ENCODE measurements at regions not wholly inside any gene's neighbourhood (a gene's known extent, or its start where the extent isn't known, plus 50 kb on each side); places are given as distances from the start of the nearest gene placed in this dataset.

DNA sequence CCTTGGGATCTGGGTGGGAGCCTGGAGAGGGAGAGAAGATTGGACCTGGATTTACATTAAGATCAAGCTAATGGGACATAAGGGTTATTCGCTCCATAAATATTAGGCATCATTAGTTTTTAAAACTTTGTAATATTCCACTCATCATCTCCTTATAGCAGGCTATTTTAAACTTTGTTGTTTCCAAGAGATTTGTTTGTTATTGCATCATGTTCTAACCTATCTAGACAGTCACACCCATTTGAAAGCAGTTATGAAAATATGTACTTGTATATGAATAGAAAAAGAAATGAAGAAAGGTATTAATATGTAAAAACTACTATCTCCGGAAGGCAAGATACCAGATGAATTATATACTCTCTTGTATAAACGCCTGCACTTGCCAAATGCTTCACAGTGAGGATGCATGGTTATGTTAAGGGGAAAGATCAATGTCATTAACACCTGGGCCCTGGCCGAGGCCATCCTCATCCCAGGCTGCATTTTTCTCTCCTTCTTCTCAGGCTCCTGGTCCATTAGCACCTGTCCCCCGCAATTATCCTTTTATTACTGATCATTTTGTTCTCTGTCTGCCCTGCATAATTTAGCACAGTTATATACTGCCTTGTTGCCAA is 468.2 kb downstream of the MATN1 start:
- Histone ChIP-seq H3K4me3 (ENCODE audit: low read length) (no peak overlapping the region), H3K36me3 (ENCODE audit: control insufficient read depth, low read depth, low read length) (no peaks in the 10 kb centered on the region), H3K27me3 (ENCODE audit: control insufficient read depth, insufficient read depth, low read length) (no peaks in the 10 kb centered on the region), H3K9me3 (ENCODE audit: control insufficient read depth, low read depth, low read length) (no peaks in the 10 kb centered on the region), H3K9ac (ENCODE audit: low read length) (no peak overlapping the region), H3K4me1 (ENCODE audit: control insufficient read depth, low read depth, low read length) (peaks cover 10% of the 10 kb centered on the region), H3K27ac (ENCODE audit: low read length) (no peak overlapping the region)

DNA sequence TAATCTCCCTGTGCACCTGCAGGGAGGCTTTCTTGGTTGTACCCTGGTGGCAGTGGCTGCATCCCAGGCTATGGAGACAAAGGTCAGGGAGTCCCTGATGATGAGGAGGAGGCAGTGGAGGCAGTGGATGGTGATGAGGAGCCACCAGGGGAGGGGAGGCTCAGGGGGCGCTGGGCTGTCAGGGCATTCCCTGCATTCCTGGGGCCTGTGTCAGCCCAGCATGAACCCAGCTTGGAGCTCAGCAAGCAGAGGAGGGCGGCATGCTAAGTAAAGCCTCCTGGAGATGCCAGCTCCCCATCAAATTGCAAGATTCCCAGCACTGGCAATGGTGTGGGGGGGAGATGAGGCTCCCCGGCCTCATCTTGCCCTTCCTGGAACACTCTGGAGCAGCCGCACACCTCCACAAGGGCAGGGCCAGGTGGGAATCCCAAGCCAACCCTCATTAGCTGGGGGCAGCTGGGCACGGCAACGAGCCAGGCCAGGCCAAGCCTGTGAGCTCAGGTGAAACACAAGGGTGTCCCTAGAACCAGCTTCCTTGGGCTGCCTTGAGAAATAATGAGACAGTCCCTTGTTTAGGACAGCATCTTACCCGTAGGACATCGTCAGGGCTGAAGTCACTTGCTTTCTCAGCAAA is 469.5 kb downstream of the MATN1 start:
- H3K27me3 ChIP-seq (ENCODE audit: control insufficient read depth, insufficient read depth, low read length): peaks cover 1% of the 10 kb centered on the region
- no peaks in the 10 kb centered on the region for H3K9me3 ChIP-seq (ENCODE audit: control insufficient read depth, low read depth, low read length)
- H3K36me3 ChIP-seq (ENCODE audit: control insufficient read depth, low read depth, low read length): no peaks in the 10 kb centered on the region

DNA sequence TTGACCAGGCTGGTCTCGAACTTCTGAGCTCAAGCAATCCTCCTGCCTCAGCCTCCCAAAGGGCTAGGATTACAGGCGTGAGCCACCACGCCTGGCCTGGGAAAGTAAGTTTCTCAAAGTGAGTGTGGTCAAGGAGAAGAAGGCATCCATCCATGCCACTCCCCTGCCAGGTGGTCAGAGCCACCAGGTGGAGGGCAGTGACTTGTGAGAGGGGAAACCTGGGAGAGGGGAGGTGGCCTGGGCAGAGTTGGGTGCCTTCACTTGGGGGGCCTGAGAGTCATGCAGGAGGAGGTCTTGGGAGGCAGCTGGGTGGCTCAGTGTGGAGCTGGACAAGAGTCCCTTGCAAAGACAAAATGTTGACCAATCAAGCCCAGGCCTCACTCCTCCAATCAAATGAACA is 470.0 kb downstream of the MATN1 start:
- Histone ChIP-seq H3K27ac (ENCODE audit: low read length) (no peak overlapping the region), H3K9me3 (ENCODE audit: control insufficient read depth, low read depth, low read length) (no peaks in the 10 kb centered on the region), H3K36me3 (ENCODE audit: control insufficient read depth, low read depth, low read length) (no peaks in the 10 kb centered on the region), H3K4me3 (ENCODE audit: low read length) (no peak overlapping the region), H3K4me1 (ENCODE audit: control insufficient read depth, low read depth, low read length) (peaks cover 6% of the 10 kb centered on the region), H3K27me3 (ENCODE audit: control insufficient read depth, insufficient read depth, low read length) (peaks cover 3% of the 10 kb centered on the region), H3K9ac (ENCODE audit: low read length) (no peak overlapping the region)

More for the DNA sequence above, 469.5 kb downstream of the MATN1 start:
- no peak overlapping the region for H3K9ac ChIP-seq (ENCODE audit: low read length)
- peaks cover 6% of the 10 kb centered on the region for H3K4me1 ChIP-seq (ENCODE audit: control insufficient read depth, low read depth, low read length)
- H3K27ac ChIP-seq (ENCODE audit: low read length): no peak overlapping the region
- no peak overlapping the region for H3K4me3 ChIP-seq (ENCODE audit: low read length)

- H3K4me3 ChIP-seq (ENCODE audit: low read length): no peak overlapping the region
- no peaks in the 10 kb centered on the region for H3K36me3 ChIP-seq (ENCODE audit: control insufficient read depth, low read depth, low read length)
- peaks cover 3% of the 10 kb centered on the region for H3K27me3 ChIP-seq (ENCODE audit: control insufficient read depth, insufficient read depth, low read length)
- H3K4me1 ChIP-seq (ENCODE audit: control insufficient read depth, low read depth, low read length): peaks cover 6% of the 10 kb centered on the region
- H3K9ac ChIP-seq (ENCODE audit: low read length): no peak overlapping the region
- no peak overlapping the region for H3K27ac ChIP-seq (ENCODE audit: low read length)
- H3K9me3 ChIP-seq (ENCODE audit: control insufficient read depth, low read depth, low read length): no peaks in the 10 kb centered on the region
Observed at GRCh38 chr1:30250984-30251850, 472.2 kb downstream of the MATN1 start.

DNA sequence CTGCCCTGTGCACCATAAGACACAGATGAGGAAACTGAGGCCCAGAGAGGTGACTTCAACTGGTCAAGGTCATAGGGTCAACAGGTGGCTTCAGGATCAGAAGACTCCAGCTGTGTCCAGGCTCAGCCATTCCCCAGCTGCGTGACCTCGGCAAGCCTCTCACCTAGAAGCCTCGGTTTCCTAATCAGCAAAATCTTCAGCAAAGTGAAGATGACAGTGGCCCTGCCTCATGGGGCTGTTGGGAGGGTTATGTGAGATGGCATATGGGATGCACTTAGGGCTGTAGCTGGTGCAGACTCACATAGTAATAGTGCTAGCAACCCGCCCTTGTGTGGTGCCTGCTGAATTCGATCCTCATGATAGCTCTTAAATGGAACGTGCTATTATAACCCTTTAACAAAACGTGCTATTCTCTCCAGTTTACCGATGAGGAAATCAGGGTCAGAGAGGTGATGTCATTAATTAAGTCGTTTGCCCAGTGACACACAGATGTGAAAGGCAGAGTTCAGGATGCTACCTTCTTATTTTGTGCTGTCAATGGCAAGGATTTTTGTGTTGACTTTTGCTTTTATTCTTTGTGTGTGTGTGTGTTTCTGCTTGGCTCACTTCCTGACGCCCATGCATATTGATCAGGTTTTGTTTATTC is 472.9 kb downstream of the MATN1 start:
- Histone ChIP-seq H3K36me3 (ENCODE audit: control insufficient read depth, low read depth, low read length) (no peaks in the 10 kb centered on the region), H3K9ac (ENCODE audit: low read length) (no peak overlapping the region), H3K27ac (ENCODE audit: low read length) (no peak overlapping the region), H3K4me1 (ENCODE audit: control insufficient read depth, low read depth, low read length) (peaks cover 4% of the 10 kb centered on the region), H3K27me3 (ENCODE audit: control insufficient read depth, insufficient read depth, low read length) (peaks cover 3% of the 10 kb centered on the region), H3K4me3 (ENCODE audit: low read length) (no peak overlapping the region), H3K9me3 (ENCODE audit: control insufficient read depth, low read depth, low read length) (no peaks in the 10 kb centered on the region)

DNA sequence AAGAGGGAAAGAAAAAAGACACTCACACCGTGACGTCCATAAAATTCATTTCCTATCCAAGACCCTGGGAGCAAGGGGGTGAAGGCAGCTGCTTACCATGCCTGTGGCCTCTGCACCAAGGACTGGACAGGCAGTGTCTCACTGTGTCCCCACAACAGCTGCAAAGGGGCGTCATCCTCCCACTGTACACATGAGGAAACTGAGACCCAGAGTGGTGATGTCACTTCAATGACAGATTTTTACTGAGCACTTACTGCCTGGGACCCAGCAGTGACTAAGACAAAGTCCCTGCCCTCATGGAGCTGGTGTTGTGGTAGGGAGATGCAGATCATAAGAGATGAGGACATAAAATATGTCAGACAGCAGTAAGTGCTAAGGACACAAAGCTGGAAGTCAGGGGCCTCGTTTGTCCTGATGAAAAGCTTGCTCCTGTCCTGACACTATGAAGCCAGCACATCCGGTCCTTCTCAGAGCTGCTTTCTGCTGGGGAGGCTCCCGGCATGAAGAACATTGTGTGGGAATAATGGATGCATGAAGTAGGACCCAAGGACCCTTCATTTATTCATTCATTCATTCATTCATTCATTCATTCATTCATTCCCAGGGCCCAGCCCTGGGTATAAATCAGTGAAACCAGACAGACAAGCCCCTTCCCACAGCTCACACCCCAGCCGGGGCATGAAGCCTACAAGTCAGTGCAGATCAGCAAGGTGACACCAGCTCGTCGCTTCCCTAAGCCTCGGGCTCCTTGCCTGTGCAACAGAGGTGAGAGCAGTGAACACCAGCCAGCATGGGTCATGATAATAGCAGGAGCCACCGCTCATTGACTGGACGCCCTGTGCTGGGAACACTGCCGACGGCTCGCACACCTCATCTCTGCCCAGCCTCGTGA is 473.7 kb downstream of the MATN1 start:
- Histone ChIP-seq H3K27ac (ENCODE audit: low read length) (no peak overlapping the region), H3K4me3 (ENCODE audit: low read length) (no peak overlapping the region), H3K4me1 (ENCODE audit: control insufficient read depth, low read depth, low read length) (no peaks in the 10 kb centered on the region), H3K27me3 (ENCODE audit: control insufficient read depth, insufficient read depth, low read length) (peaks cover 3% of the 10 kb centered on the region), H3K9ac (ENCODE audit: low read length) (no peak overlapping the region), H3K9me3 (ENCODE audit: control insufficient read depth, low read depth, low read length) (no peaks in the 10 kb centered on the region), H3K36me3 (ENCODE audit: control insufficient read depth, low read depth, low read length) (no peaks in the 10 kb centered on the region)

- no peaks in the 10 kb centered on the region for H3K36me3 ChIP-seq (ENCODE audit: control insufficient read depth, low read depth, low read length)
- no peak overlapping the region for H3K9ac ChIP-seq (ENCODE audit: low read length)
- H3K9me3 ChIP-seq (ENCODE audit: control insufficient read depth, low read depth, low read length): no peaks in the 10 kb centered on the region
- no peak overlapping the region for H3K4me3 ChIP-seq (ENCODE audit: low read length)
- no peak overlapping the region for H3K27ac ChIP-seq (ENCODE audit: low read length)
- H3K4me1 ChIP-seq (ENCODE audit: control insufficient read depth, low read depth, low read length): no peaks in the 10 kb centered on the region
- peaks cover 3% of the 10 kb centered on the region for H3K27me3 ChIP-seq (ENCODE audit: control insufficient read depth, insufficient read depth, low read length)
Observed at GRCh38 chr1:30248774-30249173, 474.6 kb downstream of the MATN1 start.

DNA sequence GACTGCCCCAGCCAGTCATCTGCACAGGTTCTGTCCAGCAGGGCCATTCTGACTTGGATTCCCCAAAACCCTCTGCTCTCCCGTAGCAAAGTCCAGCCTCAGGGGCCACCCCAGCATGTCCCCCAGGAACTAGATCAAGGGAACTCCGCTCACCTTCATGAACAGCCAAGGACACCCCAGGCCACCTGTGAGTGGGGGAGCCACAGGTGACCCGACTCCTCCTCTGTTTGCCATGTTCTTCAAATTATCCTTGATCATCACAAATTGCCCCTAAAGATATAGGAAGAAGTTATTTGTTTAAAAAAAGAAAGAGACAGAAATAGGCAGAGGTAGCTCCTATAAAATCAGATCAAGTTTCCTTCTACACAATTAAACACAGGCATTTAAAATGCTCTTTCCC is 475.0 kb downstream of the MATN1 start:
- Histone ChIP-seq H3K27ac (ENCODE audit: low read length) (no peak overlapping the region), H3K4me1 (ENCODE audit: control insufficient read depth, low read depth, low read length) (no peaks in the 10 kb centered on the region), H3K9me3 (ENCODE audit: control insufficient read depth, low read depth, low read length) (no peaks in the 10 kb centered on the region), H3K27me3 (ENCODE audit: control insufficient read depth, insufficient read depth, low read length) (peaks cover 3% of the 10 kb centered on the region), H3K36me3 (ENCODE audit: control insufficient read depth, low read depth, low read length) (no peaks in the 10 kb centered on the region), H3K9ac (ENCODE audit: low read length) (no peak overlapping the region), H3K4me3 (ENCODE audit: low read length) (no peak overlapping the region)

DNA sequence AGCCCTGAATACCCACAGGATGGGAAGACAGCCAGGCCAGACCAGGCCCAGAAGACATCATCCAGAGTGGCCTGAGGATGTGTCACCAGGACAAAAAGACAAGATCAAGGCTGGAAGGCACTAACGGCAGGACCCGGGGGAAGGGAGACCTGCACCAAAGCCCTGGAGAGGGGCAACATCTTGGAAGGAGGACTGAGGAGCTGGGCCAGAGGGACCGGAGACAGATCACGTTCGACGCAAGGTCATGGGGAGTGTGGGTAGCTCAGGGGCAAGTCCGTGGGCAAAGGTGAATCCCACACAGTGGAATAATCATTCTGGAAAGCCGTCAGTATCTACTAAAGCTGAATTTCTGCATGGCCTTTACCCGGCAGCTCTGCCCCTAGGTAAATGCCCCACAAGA is 478.6 kb downstream of the MATN1 start:
- H3K27me3 ChIP-seq (ENCODE audit: control insufficient read depth, insufficient read depth, low read length): peaks cover 3% of the 10 kb centered on the region

GRCh38 chr1:30242722-30243457 is 480.5 kb downstream of the MATN1 start:
- Histone ChIP-seq H3K9me3 (ENCODE audit: control insufficient read depth, low read depth, low read length) (no peaks in the 10 kb centered on the region), H3K4me3 (ENCODE audit: low read length) (no peak overlapping the region), H3K27ac (ENCODE audit: low read length) (no peak overlapping the region), H3K36me3 (ENCODE audit: control insufficient read depth, low read depth, low read length) (no peaks in the 10 kb centered on the region), H3K9ac (ENCODE audit: low read length) (no peak overlapping the region), H3K4me1 (ENCODE audit: control insufficient read depth, low read depth, low read length) (no peaks in the 10 kb centered on the region), H3K27me3 (ENCODE audit: control insufficient read depth, insufficient read depth, low read length) (no peaks in the 10 kb centered on the region)

More for the DNA sequence above, 478.6 kb downstream of the MATN1 start:
- no peak overlapping the region for H3K27ac ChIP-seq (ENCODE audit: low read length)
- H3K36me3 ChIP-seq (ENCODE audit: control insufficient read depth, low read depth, low read length): no peaks in the 10 kb centered on the region
- no peak overlapping the region for H3K4me3 ChIP-seq (ENCODE audit: low read length)
- no peaks in the 10 kb centered on the region for H3K4me1 ChIP-seq (ENCODE audit: control insufficient read depth, low read depth, low read length)
- no peak overlapping the region for H3K9ac ChIP-seq (ENCODE audit: low read length)
- no peaks in the 10 kb centered on the region for H3K9me3 ChIP-seq (ENCODE audit: control insufficient read depth, low read depth, low read length)

All from iPS-18a (cell line).